Activated B cell treated with CpG ODN at 0.5 μM for 24 hours (primary cell): ENCODE measurements at regions not wholly inside any gene's neighbourhood (a gene's known extent, or its start where the extent isn't known, plus 50 kb on each side); places are given as distances from the start of the nearest gene placed in this dataset.

Experiments
- ATAC-seq: fragments of 200-7000 bp; cut with Tn5 transposase; one replicate; pipeline ENCODE4 v1.10.0; 2021; ENCODE audit warnings: low read depth, mild to moderate bottlenecking, moderate library complexity
- CTCF ChIA-PET: fragments of 350-600 bp; sonication (Branson Sonifier 250); formaldehyde crosslinking; loops from one replicate; lab custom pipeline; 2021; ENCODE audit warnings: antibody characterized with exemption; lab: Charles Lee
- POLR2A ChIA-PET: fragments of 350-600 bp; sonication (Branson Sonifier 250); formaldehyde crosslinking; loops from one replicate; lab custom pipeline; 2021; ENCODE audit warnings: antibody characterized with exemption; lab: Charles Lee
- DNase-seq: peaks from one replicate; pipeline ENCODE4 v3.0.0; 2022
- H3K27ac Mint-ChIP-seq: one replicate; pipeline ENCODE4 v1.8.0; 2020; ENCODE audit warnings: mixed read lengths
- H3K27me3 Mint-ChIP-seq: one replicate; pipeline ENCODE4 v1.8.0; 2021; ENCODE audit warnings: mixed read lengths
- H3K36me3 Mint-ChIP-seq: one replicate; pipeline ENCODE4 v1.8.0; 2021; ENCODE audit warnings: low read depth, mixed read lengths
- H3K4me1 Mint-ChIP-seq: one replicate; pipeline ENCODE4 v1.8.0; 2021; ENCODE audit warnings: mixed read lengths
- H3K4me3 Mint-ChIP-seq: one replicate; pipeline ENCODE4 v1.8.0; 2020; ENCODE audit warnings: mild to moderate bottlenecking, mixed read lengths
- H3K9me3 Mint-ChIP-seq: one replicate; pipeline ENCODE4 v1.8.0; 2020; ENCODE audit warnings: mixed read lengths
- CTCF ChIP-seq: fragments of 200-600 bp; IDR thresholded peaks from one replicate; pipeline ENCODE4 v1.8.0; 2022; ENCODE audit warnings: antibody characterized with exemption, mild to moderate bottlenecking
- intact Hi-C: fragments of 100-400 bp; cut with micrococcal nuclease; formaldehyde crosslinking; loops from one replicate; pipeline ENCODE4 v1.15.1; 2024

GRCh38 chrX:74179071-74179470 is 124.9 kb upstream of the ZCCHC13 start:
- H3K4me1 Mint-ChIP-seq: no peaks in the 10 kb centered on the region
- no peak for TF ChIP-seq CTCF
- CTCF ChIA-PET: no interaction called here
- no peak for DNase-seq
- POLR2A ChIA-PET: no interaction called here
- ATAC-seq: no peak
- H3K4me3 Mint-ChIP-seq: no peak overlapping the region
- no peaks in the 10 kb centered on the region for H3K9me3 Mint-ChIP-seq
- H3K27ac Mint-ChIP-seq: no peak overlapping the region
- intact Hi-C loops: no loop called here
- H3K36me3 Mint-ChIP-seq: peaks cover 5% of the 10 kb centered on the region
- no peaks in the 10 kb centered on the region for H3K27me3 Mint-ChIP-seq

GRCh38 chrX:74178536-74178935 is 125.4 kb upstream of the ZCCHC13 start:
- Mint-ChIP-seq H3K4me1 (no peaks in the 10 kb centered on the region), H3K27ac (no peak overlapping the region), H3K9me3 (peaks cover 2% of the 10 kb centered on the region), H3K4me3 (no peak overlapping the region), H3K27me3 (no peaks in the 10 kb centered on the region), H3K36me3 (peaks cover 5% of the 10 kb centered on the region)
- ATAC-seq (no peak), DNase-seq (no peak)
- ChIA-PET POLR2A (no interaction called here), CTCF (no interaction called here)
- TF ChIP-seq CTCF: no peak
- intact Hi-C loops: no loop called here

GRCh38 chrX:74171465-74171864 is 132.5 kb upstream of the ZCCHC13 start:
- ChIA-PET CTCF (no interaction called here), POLR2A (no interaction called here)
- Mint-ChIP-seq H3K4me3 (no peak overlapping the region), H3K9me3 (peaks cover 13% of the 10 kb centered on the region), H3K36me3 (peaks cover 16% of the 10 kb centered on the region), H3K27ac (no peak overlapping the region), H3K4me1 (no peaks in the 10 kb centered on the region), H3K27me3 (no peaks in the 10 kb centered on the region)
- DNase-seq (no peak), ATAC-seq (no peak)
- intact Hi-C loops: no loop called here
- no peak for TF ChIP-seq CTCF

GRCh38 chrX:74162199-74162598 is 141.8 kb upstream of the ZCCHC13 start:
- TF ChIP-seq CTCF: no peak

GRCh38 chrX:74160816-74161215 is 143.2 kb upstream of the ZCCHC13 start:
- intact Hi-C loops: no loop called here
- Mint-ChIP-seq H3K27ac (no peak overlapping the region), H3K36me3 (peaks cover 3% of the 10 kb centered on the region), H3K4me1 (no peaks in the 10 kb centered on the region), H3K27me3 (no peaks in the 10 kb centered on the region), H3K9me3 (no peaks in the 10 kb centered on the region), H3K4me3 (no peak overlapping the region)
- POLR2A ChIA-PET: no interaction called here
- DNase-seq: no peak
- no peak for TF ChIP-seq CTCF
- CTCF ChIA-PET: no interaction called here
- no peak for ATAC-seq

More at GRCh38 chrX:74162199-74162598, 141.8 kb upstream of the ZCCHC13 start:
- DNase-seq: no peak
- ChIA-PET POLR2A (no interaction called here), CTCF (no interaction called here)
- no peak overlapping the region for H3K27ac Mint-ChIP-seq
- intact Hi-C loops: no loop called here
- H3K36me3 Mint-ChIP-seq: peaks cover 3% of the 10 kb centered on the region
- no peaks in the 10 kb centered on the region for H3K9me3 Mint-ChIP-seq
- H3K4me1 Mint-ChIP-seq: no peaks in the 10 kb centered on the region
- no peak overlapping the region for H3K4me3 Mint-ChIP-seq
- H3K27me3 Mint-ChIP-seq: no peaks in the 10 kb centered on the region
- no peak for ATAC-seq
